Activated CD4-positive, alpha-beta T cell treated with anti-CD3 and anti-CD28 coated beads, Interleukin-2, amount 10 ng/mL, durations not matched to agents 24 days and 14 days (primary cell): ENCODE measurements at regions not wholly inside any gene's neighbourhood (a gene's known extent, or its start where the extent isn't known, plus 50 kb on each side); places are given as distances from the start of the nearest gene placed in this dataset.

ENCODE experiments used
- DNase-seq: peaks from one replicate; pipeline ENCODE4 v3.0.0; 2022
- H3K27ac Mint-ChIP-seq: one replicate; pipeline ENCODE4 v1.8.0; 2022; ENCODE audit warnings: mild to moderate bottlenecking, mixed read lengths
- H3K27me3 Mint-ChIP-seq: one replicate; pipeline ENCODE4 v1.8.0; 2022; ENCODE audit warnings: mixed read lengths
- H3K36me3 Mint-ChIP-seq: one replicate; pipeline ENCODE4 v1.8.0; 2022; ENCODE audit warnings: low read depth, mild to moderate bottlenecking, mixed read lengths
- H3K4me1 Mint-ChIP-seq: one replicate; pipeline ENCODE4 v1.8.0; 2021; ENCODE audit warnings: mixed read lengths
- H3K4me3 Mint-ChIP-seq: one replicate; pipeline ENCODE4 v1.8.0; 2022; ENCODE audit warnings: mild to moderate bottlenecking, moderate library complexity, mixed read lengths
- H3K9me3 Mint-ChIP-seq: one replicate; pipeline ENCODE4 v1.8.0; 2021; ENCODE audit warnings: mixed read lengths
- intact Hi-C: fragments of 100-400 bp; cut with micrococcal nuclease; formaldehyde crosslinking; loops from one replicate; pipeline ENCODE4 v1.15.1; 2023

- Mint-ChIP-seq H3K9me3 (no peaks in the 10 kb centered on the region), H3K36me3 (no peaks in the 10 kb centered on the region), H3K4me3 (no peak overlapping the region), H3K27ac (no peak overlapping the region), H3K4me1 (no peaks in the 10 kb centered on the region), H3K27me3 (no peaks in the 10 kb centered on the region)
- DNase-seq, result no peak
- intact Hi-C loops, result no loop called here
Measured at GRCh38 chr15:62449638-62450037, 284.6 kb upstream of the C2CD4B start.

- intact Hi-C loops, result no loop called here
- no peaks in the 10 kb centered on the region for H3K4me1 Mint-ChIP-seq
- no peaks in the 10 kb centered on the region for H3K36me3 Mint-ChIP-seq
- H3K27ac Mint-ChIP-seq, result no peak overlapping the region
- no peaks in the 10 kb centered on the region for H3K27me3 Mint-ChIP-seq
- no peaks in the 10 kb centered on the region for H3K9me3 Mint-ChIP-seq
- no peak for DNase-seq
- no peak overlapping the region for H3K4me3 Mint-ChIP-seq
Measured at GRCh38 chr15:62450061-62450460, 285.0 kb upstream of the C2CD4B start.

GRCh38 chr15:62452026-62452425 is 286.9 kb upstream of the C2CD4B start:
- no peak for DNase-seq
- H3K4me3 Mint-ChIP-seq, result no peak overlapping the region
- H3K27me3 Mint-ChIP-seq, result no peaks in the 10 kb centered on the region
- intact Hi-C loops, result no loop called here
- H3K27ac Mint-ChIP-seq, result no peak overlapping the region
- no peaks in the 10 kb centered on the region for H3K36me3 Mint-ChIP-seq
- no peaks in the 10 kb centered on the region for H3K4me1 Mint-ChIP-seq
- no peaks in the 10 kb centered on the region for H3K9me3 Mint-ChIP-seq

- intact Hi-C loops, result no loop called here
- Mint-ChIP-seq H3K27me3 (no peaks in the 10 kb centered on the region), H3K36me3 (no peaks in the 10 kb centered on the region), H3K27ac (no peak overlapping the region), H3K4me1 (no peaks in the 10 kb centered on the region), H3K9me3 (no peaks in the 10 kb centered on the region), H3K4me3 (no peak overlapping the region)
- no peak for DNase-seq
Measured at GRCh38 chr15:62452667-62453066, 287.6 kb upstream of the C2CD4B start.

- no peak for DNase-seq
- intact Hi-C loops, result no loop called here
- no peaks in the 10 kb centered on the region for H3K27me3 Mint-ChIP-seq
- no peaks in the 10 kb centered on the region for H3K4me1 Mint-ChIP-seq
- H3K36me3 Mint-ChIP-seq, result no peaks in the 10 kb centered on the region
- H3K27ac Mint-ChIP-seq, result no peak overlapping the region
- no peak overlapping the region for H3K4me3 Mint-ChIP-seq
- H3K9me3 Mint-ChIP-seq, result no peaks in the 10 kb centered on the region
Measured at GRCh38 chr15:62453375-62453774, 288.3 kb upstream of the C2CD4B start.

DNA sequence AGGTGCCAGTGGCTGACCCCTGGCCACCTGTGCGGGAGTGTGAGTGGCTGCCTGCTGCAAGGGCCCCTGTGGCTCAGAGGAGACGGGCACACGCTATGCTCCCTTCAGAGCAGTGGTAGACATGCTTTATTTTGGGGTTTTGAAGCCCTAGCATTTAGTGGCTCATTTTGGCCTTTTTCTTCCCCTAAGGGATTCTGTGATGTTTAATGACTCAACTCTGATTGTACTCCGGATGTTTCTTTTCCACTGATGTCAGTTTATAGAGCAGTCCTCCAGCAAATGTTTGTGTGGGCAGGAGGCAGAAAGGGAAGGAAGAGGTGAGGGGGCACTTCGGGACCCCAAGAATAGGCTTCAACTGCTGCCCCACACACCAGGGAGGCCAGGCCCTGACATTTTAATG is 288.9 kb upstream of the C2CD4B start:
- Mint-ChIP-seq H3K36me3 (no peaks in the 10 kb centered on the region), H3K27ac (no peak overlapping the region), H3K27me3 (no peaks in the 10 kb centered on the region), H3K4me1 (no peaks in the 10 kb centered on the region), H3K9me3 (no peaks in the 10 kb centered on the region), H3K4me3 (no peak overlapping the region)
- intact Hi-C loops, result no loop called here
- DNase-seq, result no peak

GRCh38 chr15:62454567-62455172 is 289.6 kb upstream of the C2CD4B start:
- Mint-ChIP-seq H3K27me3 (no peaks in the 10 kb centered on the region), H3K27ac (no peak overlapping the region), H3K36me3 (no peaks in the 10 kb centered on the region), H3K9me3 (no peaks in the 10 kb centered on the region), H3K4me1 (no peaks in the 10 kb centered on the region), H3K4me3 (no peak overlapping the region)
- intact Hi-C loops, result no loop called here
- DNase-seq, result no peak

DNA sequence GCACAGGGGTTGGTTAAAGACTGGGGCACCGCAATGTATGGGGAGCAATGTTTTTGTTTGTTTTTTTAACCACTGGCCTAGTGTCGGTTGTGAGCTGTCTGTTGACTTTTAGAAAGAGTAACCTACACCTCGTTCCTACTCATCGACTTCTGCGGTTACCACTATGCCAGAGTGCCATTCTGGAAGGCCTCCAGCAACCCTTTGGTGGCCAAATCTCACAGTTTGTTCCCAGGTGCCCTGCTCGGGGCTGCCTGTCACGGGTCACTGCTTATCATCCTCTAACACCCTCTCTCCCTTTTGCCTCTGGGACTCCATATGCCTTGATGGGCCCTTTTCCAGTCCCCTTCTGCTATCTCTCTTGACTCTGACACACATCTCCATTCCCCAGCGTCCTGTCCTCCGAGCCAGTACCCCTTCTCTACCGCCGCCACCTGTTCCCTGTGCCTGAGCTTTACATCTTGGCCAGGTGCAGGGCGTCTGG is 290.4 kb upstream of the C2CD4B start:
- Mint-ChIP-seq H3K27ac (no peak overlapping the region), H3K27me3 (no peaks in the 10 kb centered on the region), H3K4me3 (no peak overlapping the region), H3K9me3 (no peaks in the 10 kb centered on the region), H3K4me1 (no peaks in the 10 kb centered on the region), H3K36me3 (no peaks in the 10 kb centered on the region)
- no peak for DNase-seq
- intact Hi-C loops, result no loop called here

DNA sequence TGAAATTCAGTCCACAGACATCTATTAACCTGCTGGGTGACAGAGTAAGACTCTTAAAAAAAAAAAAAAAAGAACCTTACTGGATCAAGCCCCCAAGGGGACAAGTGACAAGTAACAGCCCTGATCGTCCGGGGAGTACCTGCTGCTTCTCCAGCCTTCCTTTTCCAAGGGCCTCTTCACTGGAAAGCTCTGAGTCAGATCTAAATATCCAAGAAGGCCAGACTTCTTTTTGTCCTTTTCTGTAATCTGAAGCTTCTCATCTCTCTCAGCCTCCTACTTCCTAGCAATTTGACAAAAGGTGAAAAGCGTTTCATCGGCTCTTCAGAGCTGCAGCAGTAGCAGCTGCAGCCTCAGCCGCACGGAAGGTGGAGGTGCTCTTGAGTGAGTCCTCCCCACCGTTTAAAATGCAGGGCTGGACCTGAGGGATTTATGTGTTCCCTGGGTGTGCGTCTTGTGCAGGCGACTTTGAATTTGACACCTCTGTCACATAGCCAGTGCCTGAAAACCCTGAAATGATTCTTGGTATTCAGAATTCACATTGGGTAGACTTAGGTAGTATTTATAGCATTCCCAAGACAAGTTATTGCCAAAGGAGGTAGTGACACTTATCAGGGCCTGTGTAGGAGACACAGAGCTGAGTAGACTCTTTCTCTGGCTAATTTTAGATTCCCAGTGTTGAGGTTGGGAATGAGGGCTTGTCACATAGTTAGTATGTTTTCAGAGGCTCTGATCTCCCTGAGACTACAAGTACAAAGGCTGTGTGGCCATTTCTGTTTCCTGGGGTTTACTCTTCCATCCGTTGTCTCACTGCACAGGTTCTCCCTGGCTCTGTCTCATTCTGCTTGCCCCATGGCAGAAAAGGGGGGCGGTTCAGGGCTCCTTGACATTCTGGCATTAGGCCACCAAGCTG is 291.2 kb upstream of the C2CD4B start:
- Mint-ChIP-seq H3K27ac (no peak overlapping the region), H3K9me3 (no peaks in the 10 kb centered on the region), H3K36me3 (no peaks in the 10 kb centered on the region), H3K4me1 (no peaks in the 10 kb centered on the region), H3K27me3 (no peaks in the 10 kb centered on the region), H3K4me3 (no peak overlapping the region)
- intact Hi-C loops, result no loop called here
- no peak for DNase-seq

- no peak overlapping the region for H3K27ac Mint-ChIP-seq
- H3K4me3 Mint-ChIP-seq, result no peak overlapping the region
- intact Hi-C loops, result no loop called here
- no peak for DNase-seq
- no peaks in the 10 kb centered on the region for H3K9me3 Mint-ChIP-seq
- H3K27me3 Mint-ChIP-seq, result no peaks in the 10 kb centered on the region
- no peaks in the 10 kb centered on the region for H3K36me3 Mint-ChIP-seq
- H3K4me1 Mint-ChIP-seq, result no peaks in the 10 kb centered on the region
Measured at GRCh38 chr15:62457100-62457499, 292.0 kb upstream of the C2CD4B start.

GRCh38 chr15:62459875-62460274 is 294.8 kb upstream of the C2CD4B start:
- H3K9me3 Mint-ChIP-seq, result no peaks in the 10 kb centered on the region
- no peaks in the 10 kb centered on the region for H3K36me3 Mint-ChIP-seq
- no peak overlapping the region for H3K4me3 Mint-ChIP-seq
- no peaks in the 10 kb centered on the region for H3K4me1 Mint-ChIP-seq
- no peak for DNase-seq
- intact Hi-C loops, result no loop called here
- no peak overlapping the region for H3K27ac Mint-ChIP-seq
- H3K27me3 Mint-ChIP-seq, result no peaks in the 10 kb centered on the region

DNA sequence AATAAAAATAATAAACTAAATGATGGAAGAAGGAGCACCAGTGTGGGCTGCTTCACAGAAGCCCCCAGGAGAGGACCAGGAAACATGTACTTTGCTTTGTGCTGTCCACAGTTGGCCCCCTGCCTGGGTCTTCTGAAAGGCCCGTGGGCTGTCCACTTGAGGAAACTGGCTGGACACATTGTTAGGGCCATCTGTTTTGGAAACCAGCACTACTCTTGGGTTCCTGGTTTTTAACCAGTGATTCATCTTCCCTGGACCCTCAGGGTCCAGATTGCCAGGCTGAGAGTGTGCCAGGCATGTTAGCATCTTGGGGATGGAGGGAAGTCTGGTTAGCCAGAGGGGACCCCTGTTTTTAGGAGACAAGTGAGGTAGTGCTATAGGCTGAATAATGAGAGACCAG is 297.2 kb upstream of the C2CD4B start:
- Mint-ChIP-seq H3K4me1 (no peaks in the 10 kb centered on the region), H3K36me3 (no peaks in the 10 kb centered on the region), H3K9me3 (no peaks in the 10 kb centered on the region), H3K4me3 (no peak overlapping the region), H3K27me3 (no peaks in the 10 kb centered on the region), H3K27ac (no peak overlapping the region)
- DNase-seq, result no peak
- intact Hi-C loops, result no loop called here

- Mint-ChIP-seq H3K4me3 (no peak overlapping the region), H3K36me3 (no peaks in the 10 kb centered on the region), H3K27me3 (no peaks in the 10 kb centered on the region), H3K9me3 (no peaks in the 10 kb centered on the region), H3K4me1 (no peaks in the 10 kb centered on the region), H3K27ac (no peak overlapping the region)
- intact Hi-C loops, result no loop called here
- DNase-seq, result no peak
Measured at GRCh38 chr15:62462721-62463120, 297.6 kb upstream of the C2CD4B start.

GRCh38 chr15:62464705-62465104 is 299.6 kb upstream of the C2CD4B start:
- H3K4me3 Mint-ChIP-seq, result no peak overlapping the region
- H3K4me1 Mint-ChIP-seq, result no peaks in the 10 kb centered on the region
- H3K27me3 Mint-ChIP-seq, result no peaks in the 10 kb centered on the region
- DNase-seq, result no peak
- H3K36me3 Mint-ChIP-seq, result no peaks in the 10 kb centered on the region
- H3K9me3 Mint-ChIP-seq, result no peaks in the 10 kb centered on the region
- intact Hi-C loops, result no loop called here
- no peak overlapping the region for H3K27ac Mint-ChIP-seq
